Progenitor cell of endocrine pancreas (in vitro differentiated cells): ENCODE measurements at regions not wholly inside any gene's neighbourhood (a gene's known extent, or its start where the extent isn't known, plus 50 kb on each side); places are given as distances from the start of the nearest gene placed in this dataset.

Experiments
- DNase-seq: peaks from one replicate; pipeline ENCODE4 v3.0.0; 2021; ENCODE audit warnings: low spot score; ENCODE audit not compliant: unreplicated experiment
- H3K27ac Mint-ChIP-seq: 2 replicates; pipeline ENCODE4 v1.8.0; 2021; ENCODE audit warnings: mild to moderate bottlenecking, moderate library complexity, mixed read lengths
- H3K27me3 Mint-ChIP-seq: 2 replicates; pipeline ENCODE4 v1.8.0; 2021; ENCODE audit warnings: mixed read lengths
- H3K36me3 Mint-ChIP-seq: 2 replicates; pipeline ENCODE4 v1.8.0; 2022; ENCODE audit warnings: mixed read lengths; ENCODE audit not compliant: insufficient read depth
- H3K4me1 Mint-ChIP-seq: 2 replicates; pipeline ENCODE4 v1.8.0; 2021; ENCODE audit warnings: low read depth, mixed read lengths
- H3K4me3 Mint-ChIP-seq: 2 replicates; pipeline ENCODE4 v1.8.0; 2021; ENCODE audit warnings: low read depth, mild to moderate bottlenecking, moderate library complexity, mixed read lengths
- H3K9me3 Mint-ChIP-seq: 2 replicates; pipeline ENCODE4 v1.8.0; 2021; ENCODE audit warnings: low read depth, mixed read lengths
- CTCF ChIP-seq: fragments of 200-600 bp; sonication (generic); IDR thresholded peaks from one replicate; pipeline ENCODE4 v1.5.0; 2021; ENCODE audit warnings: antibody characterized with exemption, mild to moderate bottlenecking; ENCODE audit not compliant: unreplicated experiment

- H3K9me3 Mint-ChIP-seq, result no peaks in the 10 kb centered on the region
- TF ChIP-seq CTCF, result no peak
- no peak overlapping the region for H3K4me3 Mint-ChIP-seq
- no peaks in the 10 kb centered on the region for H3K36me3 Mint-ChIP-seq
- no peak for DNase-seq
- no peaks in the 10 kb centered on the region for H3K27me3 Mint-ChIP-seq
- H3K4me1 Mint-ChIP-seq, result peaks cover 5% of the 10 kb centered on the region
- no peak overlapping the region for H3K27ac Mint-ChIP-seq
Observed at GRCh38 chr3:76372497-76372896, 587.1 kb upstream of the ZNF717 start.

DNA sequence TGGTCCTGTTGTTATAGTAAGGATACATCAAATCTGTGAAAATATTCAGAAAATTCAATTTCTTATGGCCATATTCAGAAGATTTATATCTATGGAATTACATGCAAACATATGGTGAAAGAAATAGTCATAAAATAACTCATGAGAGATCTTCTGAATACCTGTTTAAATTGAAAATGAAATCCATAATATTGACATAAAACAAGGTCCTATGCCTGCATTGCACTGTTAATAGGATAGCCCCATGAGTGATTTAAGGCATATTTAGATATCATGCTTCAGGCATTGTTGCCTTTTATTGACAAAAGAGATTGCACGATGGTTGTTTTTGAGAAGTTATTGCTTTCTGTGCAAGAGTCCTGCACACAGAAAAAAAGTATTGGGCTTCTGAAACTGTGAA, 591.7 kb upstream of the ZNF717 start:
- H3K27me3 Mint-ChIP-seq, result no peaks in the 10 kb centered on the region
- no peak for DNase-seq
- no peak overlapping the region for H3K4me3 Mint-ChIP-seq
- H3K27ac Mint-ChIP-seq, result no peak overlapping the region
- no peaks in the 10 kb centered on the region for H3K36me3 Mint-ChIP-seq
- TF ChIP-seq CTCF, result no peak
- H3K9me3 Mint-ChIP-seq, result no peaks in the 10 kb centered on the region
- peaks cover 5% of the 10 kb centered on the region for H3K4me1 Mint-ChIP-seq

GRCh38 chr3:76378789-76379188, 593.4 kb upstream of the ZNF717 start:
- DNase-seq, result no peak
- TF ChIP-seq CTCF, result no peak
- H3K4me1 Mint-ChIP-seq, result peaks cover 5% of the 10 kb centered on the region
- no peaks in the 10 kb centered on the region for H3K36me3 Mint-ChIP-seq
- no peaks in the 10 kb centered on the region for H3K9me3 Mint-ChIP-seq
- no peak overlapping the region for H3K4me3 Mint-ChIP-seq
- H3K27me3 Mint-ChIP-seq, result no peaks in the 10 kb centered on the region
- no peak overlapping the region for H3K27ac Mint-ChIP-seq

- no peak for TF ChIP-seq CTCF
- H3K4me1 Mint-ChIP-seq, result no peaks in the 10 kb centered on the region
Observed at GRCh38 chr3:76383781-76384180, 598.4 kb upstream of the ZNF717 start.

DNA sequence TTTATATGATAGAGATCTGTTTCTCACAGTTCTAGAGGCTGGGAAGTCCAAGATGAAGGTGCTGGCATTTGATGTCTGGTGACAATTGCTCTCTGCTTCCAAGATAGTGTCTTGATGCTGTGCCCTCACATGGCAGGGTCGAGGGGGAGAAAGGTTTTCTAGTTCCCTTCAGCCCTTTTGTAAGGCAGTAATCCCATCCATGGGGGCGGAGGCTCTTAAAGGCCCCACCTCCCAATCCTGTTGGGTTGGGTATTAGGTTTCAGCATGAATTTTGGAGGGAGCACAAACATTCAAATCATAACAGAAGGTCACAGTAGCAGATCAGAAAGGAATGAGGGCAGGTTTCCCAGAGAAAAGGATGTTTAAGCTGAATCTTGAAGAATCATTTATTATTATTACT, 601.7 kb upstream of the ZNF717 start:
- no peaks in the 10 kb centered on the region for H3K27me3 Mint-ChIP-seq
- H3K36me3 Mint-ChIP-seq, result no peaks in the 10 kb centered on the region
- H3K4me3 Mint-ChIP-seq, result no peak overlapping the region
- TF ChIP-seq CTCF, result no peak
- no peaks in the 10 kb centered on the region for H3K4me1 Mint-ChIP-seq
- no peak overlapping the region for H3K27ac Mint-ChIP-seq
- no peak for DNase-seq
- no peaks in the 10 kb centered on the region for H3K9me3 Mint-ChIP-seq

More at GRCh38 chr3:76383781-76384180, 598.4 kb upstream of the ZNF717 start:
- no peak for DNase-seq
- Mint-ChIP-seq H3K4me3 (no peak overlapping the region), H3K9me3 (no peaks in the 10 kb centered on the region), H3K36me3 (no peaks in the 10 kb centered on the region), H3K27me3 (no peaks in the 10 kb centered on the region), H3K27ac (no peak overlapping the region)
